ENCODE measurements at regions not wholly inside any gene's neighbourhood (a gene's known extent, or its start where the extent isn't known, plus 50 kb on each side); places are given as distances from the start of the nearest gene placed in this dataset.
"Not testable (repeated sequence)": the region's sequence is repeated elsewhere in the genome, so short reads cannot be mapped to it uniquely, and the experiment has no call there.

DNA sequence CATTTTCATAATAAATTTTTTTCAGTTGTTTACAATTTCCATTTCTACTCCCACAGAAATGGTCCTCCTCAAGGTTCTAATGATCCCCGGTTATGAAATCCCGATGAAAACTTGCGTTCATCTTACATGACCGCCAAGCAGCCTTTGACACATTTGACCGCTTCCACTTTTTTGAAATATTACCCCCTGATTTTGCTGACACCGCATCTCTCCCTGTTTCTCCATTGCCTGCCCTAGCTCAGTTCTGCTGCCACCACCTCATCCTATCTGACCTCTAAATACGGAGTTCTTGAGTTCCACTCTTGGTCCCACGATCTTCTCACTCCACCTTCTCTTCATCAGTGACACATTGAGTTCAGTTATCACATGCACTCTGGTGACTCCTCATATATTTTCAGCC is 74.1 kb downstream of the SLC35B3 start:
- DNase-seq (ENCODE audit: low read depth in 2 of 2): no peak

DNA sequence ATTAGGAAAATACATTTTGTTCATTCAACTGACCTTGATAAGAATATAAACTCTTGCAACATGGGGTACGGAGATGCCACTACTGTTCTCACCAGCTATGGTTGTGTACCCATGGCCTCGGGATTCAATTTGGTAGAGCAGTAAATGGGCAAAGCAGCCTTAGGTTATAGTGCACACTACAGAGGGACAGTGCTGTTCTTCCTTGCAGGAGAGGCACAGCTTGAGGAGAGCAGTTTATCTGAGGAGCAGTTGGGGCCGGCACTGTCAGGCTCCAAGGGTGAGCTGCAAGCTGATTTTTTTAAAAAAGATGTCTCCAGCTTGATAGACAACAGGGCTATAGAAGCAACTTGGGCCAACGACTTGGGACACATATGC is 82.4 kb downstream of the SLC35B3 start:
- no peak for DNase-seq (ENCODE audit: low read depth in 2 of 2)

GRCh38 chr6:8352335-8352965 is 82.9 kb downstream of the SLC35B3 start:
- DNase-seq (ENCODE audit: low read depth in 2 of 2): no peak

- no peak for DNase-seq (ENCODE audit: low read depth in 2 of 2)
Measured at GRCh38 chr6:8343600-8343999, 91.7 kb downstream of the SLC35B3 start.

DNA sequence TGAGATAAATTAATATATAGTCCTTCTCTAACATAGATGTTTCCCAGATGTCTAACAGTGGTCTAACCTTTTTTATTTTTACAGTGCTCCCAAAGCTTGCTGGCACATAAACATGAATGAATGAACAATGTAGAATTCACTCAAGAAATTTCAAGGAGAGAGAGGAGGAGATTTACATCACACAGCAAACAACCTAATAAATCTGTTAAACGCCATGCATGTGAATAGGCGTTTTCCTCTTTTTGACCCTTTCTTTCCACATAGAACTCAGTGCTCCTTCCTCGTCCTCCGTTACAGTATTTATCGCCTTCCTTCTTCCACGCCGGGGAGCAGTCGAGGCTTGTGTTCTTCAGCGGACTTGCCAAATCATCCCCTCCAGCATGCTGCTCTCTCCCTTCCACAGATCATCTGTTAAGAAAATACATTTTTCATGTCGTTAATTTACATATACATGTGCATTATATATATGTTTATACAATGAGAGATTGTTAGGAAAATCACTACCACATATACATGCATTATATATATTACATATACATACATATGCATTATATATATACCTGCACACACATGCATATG is 93.0 kb downstream of the SLC35B3 start:
- DNase-seq (ENCODE audit: low read depth in 2 of 2): no peak

DNA sequence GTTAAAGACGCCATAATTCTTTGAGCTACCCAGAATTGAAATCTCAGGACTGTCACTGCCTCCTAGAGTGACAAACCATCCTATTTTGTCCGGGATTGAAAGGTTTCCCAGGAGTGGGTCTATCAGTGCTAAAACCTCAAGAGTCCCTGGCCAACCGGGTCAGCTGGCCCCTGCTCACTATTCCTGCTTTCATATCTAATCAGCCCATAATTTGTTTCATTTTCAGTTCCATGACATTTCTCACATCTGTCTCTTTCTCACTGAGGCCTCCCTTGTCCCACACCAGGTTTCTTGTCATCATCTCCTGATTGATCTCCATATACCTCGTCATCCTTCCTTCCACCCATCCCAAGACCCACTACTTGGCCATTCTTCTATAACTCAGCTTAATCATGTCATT is 98.2 kb downstream of the SLC35B3 start:
- DNase-seq (ENCODE audit: low read depth in 2 of 2): no peak

DNA sequence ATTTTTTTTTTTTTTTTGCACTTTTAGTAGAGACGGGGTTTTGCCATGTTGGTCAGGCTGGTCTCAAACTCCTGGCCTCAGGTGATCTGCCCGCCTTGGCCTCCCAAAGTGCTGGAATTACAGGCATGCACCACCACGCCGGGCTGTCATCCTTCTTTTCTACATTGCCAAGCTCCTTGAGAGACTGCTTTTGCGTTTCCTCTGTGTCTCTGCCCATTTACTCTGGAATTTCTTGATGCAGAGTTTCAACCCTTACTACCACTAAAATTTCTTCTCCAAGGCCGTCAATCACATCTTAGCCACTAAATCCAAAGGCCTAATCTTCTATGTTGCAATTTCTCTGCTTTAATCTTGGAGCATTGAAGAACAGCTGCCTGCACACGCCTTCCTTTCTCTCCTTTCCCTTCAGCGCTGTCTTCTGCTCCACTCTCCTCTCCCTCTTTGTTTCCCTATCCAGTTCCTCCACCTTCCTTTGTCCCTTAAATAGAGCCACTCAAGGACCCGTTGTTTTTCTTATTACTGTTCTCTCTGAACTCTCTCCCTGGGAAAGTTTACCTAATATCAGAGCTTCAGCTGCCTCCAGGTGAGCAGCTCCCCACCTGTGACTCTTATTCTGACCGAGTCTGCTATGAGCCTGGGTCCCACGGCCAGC is 98.8 kb downstream of the SLC35B3 start:
- DNase-seq (ENCODE audit: low read depth in 2 of 2): no peak

- no peak for DNase-seq (ENCODE audit: low read depth in 2 of 2)
Measured at GRCh38 chr6:8335896-8336295, 99.4 kb downstream of the SLC35B3 start.

DNA sequence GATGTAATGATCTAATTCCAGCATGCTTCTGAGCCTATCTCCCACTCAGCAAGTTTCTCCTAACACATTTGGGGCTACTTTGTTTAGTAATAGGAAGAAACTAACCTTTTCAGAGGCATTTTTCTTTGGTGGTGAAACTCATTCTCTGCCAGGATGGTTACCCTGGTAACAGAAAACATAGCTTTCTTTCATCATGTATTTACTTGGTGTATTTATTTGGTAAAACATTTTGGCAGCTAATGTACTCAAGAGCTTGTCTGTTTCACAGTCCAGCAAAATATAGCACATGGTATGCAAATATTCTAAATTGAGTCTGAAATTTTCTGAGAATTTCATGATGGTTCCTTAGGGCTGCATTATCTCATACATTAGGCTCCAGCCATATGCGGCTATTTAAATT is 100.0 kb downstream of the SLC35B3 start:
- no peak for DNase-seq (ENCODE audit: low read depth in 2 of 2)

DNA sequence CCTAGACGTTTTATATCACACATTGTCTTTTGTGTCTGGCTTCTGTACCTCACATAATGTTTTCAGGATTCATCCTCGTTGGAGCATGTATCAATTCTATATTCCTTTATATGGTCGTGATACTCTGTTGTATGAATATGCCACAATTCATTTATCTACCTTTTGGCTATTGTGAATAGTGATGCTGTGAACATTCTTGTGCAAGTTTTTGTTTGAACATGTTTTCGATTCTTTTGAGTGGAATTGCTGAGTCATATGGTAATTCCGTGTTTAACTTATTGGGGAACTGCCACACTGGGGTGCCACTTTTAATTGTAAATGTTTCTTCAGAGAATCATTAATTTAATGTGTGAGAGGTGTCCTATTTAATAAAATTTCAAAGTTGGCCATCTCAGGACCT is 101.2 kb downstream of the SLC35B3 start:
- no peak for DNase-seq (ENCODE audit: low read depth in 2 of 2)

DNA sequence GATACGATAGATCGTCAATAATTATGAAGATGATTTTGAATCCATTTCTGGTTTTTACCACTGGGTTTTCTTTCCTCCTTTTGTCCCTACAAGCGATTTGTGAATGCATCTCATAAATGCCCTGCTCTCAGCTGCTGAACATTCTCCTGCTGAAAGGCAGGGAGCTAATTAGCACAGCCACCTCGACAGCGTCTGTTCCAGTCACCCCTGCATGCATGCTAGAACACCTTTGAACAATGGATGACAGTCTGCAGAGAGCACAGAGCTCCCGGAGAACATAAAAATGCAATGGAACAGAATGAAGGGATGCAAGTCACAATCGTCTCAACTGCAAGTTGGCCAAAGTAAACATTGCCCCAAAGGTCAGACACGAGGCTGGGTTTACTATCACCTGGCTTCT is 105.8 kb downstream of the SLC35B3 start:
- DNase-seq (ENCODE audit: low read depth in 2 of 2): no peak

DNA sequence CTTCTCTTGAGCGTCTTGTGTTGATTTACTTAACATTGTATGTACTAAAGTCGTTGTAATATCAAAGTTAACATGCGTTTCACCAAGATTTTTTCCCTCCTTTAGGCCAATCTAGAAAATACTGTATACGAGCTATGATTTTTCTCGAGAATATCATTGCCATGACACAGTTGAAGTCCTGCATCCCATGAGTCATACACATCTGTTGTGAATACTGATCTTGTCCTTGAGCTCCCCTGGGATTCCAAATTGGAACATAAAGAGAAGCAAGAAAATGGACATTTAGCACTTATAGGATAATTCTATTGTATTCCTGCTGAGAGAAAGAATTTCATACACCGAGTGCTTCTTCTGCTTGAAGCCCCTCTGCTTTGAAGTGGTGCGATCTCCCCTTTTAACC is 109.6 kb downstream of the SLC35B3 start:
- no peak for DNase-seq (ENCODE audit: low read depth in 2 of 2)

- no peak for DNase-seq (ENCODE audit: low read depth in 2 of 2)
Measured at GRCh38 chr6:8322659-8323058, 112.7 kb downstream of the SLC35B3 start.

- no peak for DNase-seq (ENCODE audit: low read depth in 2 of 2)
Measured at GRCh38 chr6:8321671-8322404, 113.5 kb downstream of the SLC35B3 start.

GRCh38 chr6:8315154-8315553 is 120.2 kb downstream of the SLC35B3 start:
- DNase-seq (ENCODE audit: low read depth in 2 of 2): no peak

- DNase-seq (ENCODE audit: low read depth in 2 of 2): no peak
Measured at GRCh38 chr6:8301502-8301901, 133.8 kb downstream of the SLC35B3 start.

- DNase-seq (ENCODE audit: low read depth in 2 of 2): no peak
Measured at GRCh38 chr6:8299034-8299433, 136.3 kb downstream of the SLC35B3 start.

- DNase-seq (ENCODE audit: low read depth in 2 of 2): not testable (repeated sequence)
Measured at GRCh38 chr6:8282946-8283345, 152.4 kb downstream of the SLC35B3 start.

- DNase-seq (ENCODE audit: low read depth in 2 of 2): no peak
Measured at GRCh38 chr6:8282380-8282779, 153.0 kb downstream of the SLC35B3 start.

DNA sequence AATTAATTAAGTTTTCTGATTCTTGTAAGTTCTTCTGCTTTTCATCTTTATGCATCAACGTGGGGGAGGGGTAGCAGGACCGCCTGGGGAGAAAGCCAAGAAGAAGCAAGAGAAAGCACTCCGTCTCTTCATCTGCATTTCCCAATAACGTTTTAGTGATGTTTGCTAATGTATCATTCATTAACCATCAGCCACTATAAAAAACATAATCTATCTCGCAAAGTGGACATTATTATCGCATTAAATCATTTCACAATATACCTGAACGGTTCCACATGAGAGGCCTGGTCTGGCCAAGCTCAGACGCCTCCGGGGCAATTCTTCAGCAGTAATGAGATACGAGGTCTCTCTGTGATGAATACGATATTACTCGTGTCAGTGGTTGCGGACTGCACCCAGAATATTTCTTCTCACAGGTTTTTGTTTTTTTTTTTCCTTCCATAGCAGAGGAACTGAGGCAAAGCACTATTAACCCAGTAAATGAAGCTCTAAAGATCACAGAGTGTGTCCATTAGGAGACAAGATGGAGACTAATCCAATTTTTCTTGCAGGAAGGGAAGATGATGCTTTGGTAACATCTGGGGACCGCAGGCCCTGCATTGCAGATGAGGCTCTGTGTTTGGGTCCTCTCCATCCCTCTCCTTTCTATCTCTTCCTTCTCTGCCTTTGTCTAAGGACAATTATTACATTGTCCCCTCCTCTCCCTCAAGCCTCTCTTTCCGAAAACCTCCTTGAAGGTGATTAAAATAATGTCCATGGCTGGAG is 156.1 kb downstream of the SLC35B3 start:
- no peak for DNase-seq (ENCODE audit: low read depth in 2 of 2)

DNA sequence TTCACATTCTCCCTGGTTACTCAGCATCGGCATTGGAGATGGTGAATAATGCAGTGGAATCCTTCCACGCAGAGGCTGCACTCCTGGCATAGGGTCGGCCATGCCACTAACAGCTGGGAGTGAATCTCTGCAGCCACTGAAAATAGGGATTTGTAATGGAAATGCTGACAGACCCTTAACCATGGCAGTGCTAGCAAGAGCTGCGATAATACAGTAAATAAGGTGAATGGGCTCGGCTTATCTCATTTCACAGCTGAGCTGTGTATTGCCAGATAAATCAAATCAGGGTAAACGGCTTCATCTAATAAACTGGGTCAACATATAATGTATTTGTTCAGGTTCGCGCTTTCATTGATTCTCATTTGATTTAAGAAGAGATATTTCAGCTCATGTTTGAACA is 156.8 kb downstream of the SLC35B3 start:
- DNase-seq (ENCODE audit: low read depth in 2 of 2): no peak

DNA sequence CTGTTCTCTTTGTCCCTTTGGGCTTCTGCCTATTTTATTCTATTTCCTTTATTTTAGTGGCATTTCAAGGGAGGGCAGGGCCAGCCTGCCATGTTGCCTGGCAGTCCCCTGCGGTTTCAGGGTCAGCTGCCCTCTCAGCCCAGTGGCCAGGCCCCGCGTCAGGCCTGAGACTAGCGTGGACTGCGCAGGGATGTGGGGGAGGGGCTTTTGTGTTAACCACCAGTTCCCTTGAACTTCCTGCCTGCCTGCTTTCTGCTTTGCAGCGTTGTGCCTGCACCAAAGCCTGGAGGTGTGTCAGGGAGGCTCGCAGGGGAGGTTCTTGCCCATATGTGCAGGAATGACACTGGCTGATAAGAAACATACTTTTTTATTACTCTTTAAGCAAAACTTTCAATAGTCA is 157.6 kb downstream of the SLC35B3 start:
- DNase-seq (ENCODE audit: low read depth in 2 of 2): no peak

All from fibroblast of skin of left biceps (primary cell).